A549 (cell line): ENCODE measurements at regions not wholly inside any gene's neighbourhood (a gene's known extent, or its start where the extent isn't known, plus 50 kb on each side); places are given as distances from the start of the nearest gene placed in this dataset.

Experiments used
- ATAC-seq, 2 experiments: fragments of 200-7000 bp in 1 of 2; fragments of >200 bp in 1 of 2; cut with Nextera tagmentation in 1 of 2; cut with Tn5 transposase in 1 of 2; 3 replicates each; pipeline versions ENCODE4 v1.8.0 to v1.9.1; 2018 to 2020; ENCODE audit warnings: mild to moderate bottlenecking in 1 of 2, moderate library complexity in 1 of 2
- CTCF ChIA-PET: fragments of 300-600 bp; sonication (Branson Sonifier 250); formaldehyde crosslinking; extraction: SDS; loops from one replicate; lab custom pipeline; 2021; ENCODE audit warnings: antibody characterized with exemption, inconsistent platforms; lab: Yijun Ruan, JAX
- POLR2A ChIA-PET: fragments of 350-600 bp; formaldehyde crosslinking; extraction: SDS; loops from one replicate; lab custom pipeline; 2021; ENCODE audit warnings: antibody characterized with exemption, inconsistent platforms; lab: Yijun Ruan, JAX
- DNase-seq, 2 experiments: peaks; one replicate each; pipeline versions ENCODE4 v3.0.0 to v3.0.0-alpha.2; 2011 to 2016; ENCODE audit warnings: low read depth in 1 of 2, low spot score in 1 of 2
- FAIRE-seq: peaks from 2 replicates; lab custom pipeline; 2011; peaks lifted over from hg19 to GRCh38; lab: Jason Lieb, UNC
- H3K27ac ChIP-seq, 2 experiments: fragments of >200 bp; sonication (Bioruptor Twin); formaldehyde crosslinking; 3 replicates each; pipeline ENCODE4 v1.5.1; 2016 to 2017
- H3K4me1 ChIP-seq: fragments of >200 bp; sonication (Bioruptor Twin); formaldehyde crosslinking; 3 replicates; pipeline ENCODE4 v1.6.1; 2016
- H3K4me2 ChIP-seq: fragments of >200 bp; sonication (Bioruptor Twin); formaldehyde crosslinking; 3 replicates; pipeline ENCODE4 v1.6.1; 2016
- H3K4me3 ChIP-seq: fragments of >200 bp; sonication (Bioruptor Twin); formaldehyde crosslinking; 3 replicates; pipeline ENCODE4 v1.5.1; 2016
- H3K9me3 ChIP-seq: fragments of >200 bp; sonication (Bioruptor Twin); formaldehyde crosslinking; 3 replicates; pipeline ENCODE4 v1.6.1; 2016
- JUNB ChIP-seq: fragments of >200 bp; sonication (Bioruptor Twin); formaldehyde crosslinking; IDR thresholded peaks from 2 replicates; pipeline ENCODE4 v1.6.1; 2016
- KDM5A ChIP-seq: fragments of 200-600 bp; sonication (generic); IDR thresholded peaks from 2 replicates; pipeline ENCODE4 v1.6.1; 2016; ENCODE audit warnings: antibody characterized with exemption, mild to moderate bottlenecking
- SMC3 ChIP-seq: fragments of >200 bp; sonication (Bioruptor Twin); formaldehyde crosslinking; IDR thresholded peaks from 3 replicates; pipeline ENCODE4 v1.6.1; 2018; ENCODE audit warnings: inconsistent platforms
- WGBS: methylation state at CpG from one replicate; pipeline ENCODE4 v1.1.6; 2017; ENCODE audit errors: missing lambda C conversion rate; 5-methylcytosine and 5-hydroxymethylcytosine counted together

- Histone ChIP-seq H3K4me3 (no peak overlapping the region), H3K9me3 (no peaks in the 10 kb centered on the region), H3K27ac (0 out of 6 replicates have a peak overlapping the region, but pooled peaks of 1 of the 2 experiments have one; percentile 38), H3K4me1 (peaks cover 14% of the 10 kb centered on the region), H3K4me2 (no peak overlapping the region)
- TF ChIP-seq KDM5A = no peak
- no peak for TF ChIP-seq JUNB
- ChIA-PET POLR2A (no interaction called here), CTCF (interaction anchor here (0.7 to 4.3 kb wide), 2 partner anchors 12 to 103 kb away, joined by 3 to 35 read pairs; no protein-coding TSS in a partner anchor)
- ATAC-seq (no peak), FAIRE-seq (no peak), DNase-seq (no peak)
- 90% methylated on average over 12 of the region's 12 CpGs for WGBS
Observed at GRCh38 chr10:114881901-114882300, 56.1 kb upstream of the TRUB1 start.

GRCh38 chr10:114885443-114885842, 52.6 kb upstream of the TRUB1 start:
- POLR2A ChIA-PET = no interaction called here
- Histone ChIP-seq H3K27ac (no peak overlapping the region), H3K4me3 (no peak overlapping the region), H3K4me2 (no peak overlapping the region), H3K4me1 (peaks cover 11% of the 10 kb centered on the region)
- FAIRE-seq (no peak), ATAC-seq (no peak), DNase-seq (no peak)
- TF ChIP-seq SMC3 = no peak
- TF ChIP-seq, all 56 proteins: peak for 0
- CTCF ChIA-PET = interaction anchor here (1.5 to 1.6 kb wide), 2 partner anchors 8 to 64 kb away, joined by 3 to 6 read pairs; no protein-coding TSS in a partner anchor
- H3K9me3 ChIP-seq = no peaks in the 10 kb centered on the region
- WGBS = 22% methylated on average over 2 of the region's 2 CpGs
